OCI-LY7 (cell line): ENCODE measurements at regions not wholly inside any gene's neighbourhood (a gene's known extent, or its start where the extent isn't known, plus 50 kb on each side); places are given as distances from the start of the nearest gene placed in this dataset.

Source experiments
- EZH2phosphoT487 ChIP-seq: fragments of 200-600 bp; sonication (generic); IDR thresholded peaks from 2 replicates; pipeline ENCODE4 v1.6.1; 2018; ENCODE audit warnings: low read depth, borderline replicate concordance, mild to moderate bottlenecking, mixed run types, antibody characterized with exemption, low read length, moderate library complexity, mixed read lengths
- TF ChIP-seq, protein P1 (sequence below): fragments of 200-600 bp; sonication (generic); conservative IDR thresholded peaks from 2 replicates; pipeline ENCODE4 v1.5.1; 2014; ENCODE audit warnings: mild to moderate bottlenecking, antibody characterized with exemption, low read length, moderate library complexity, mixed read lengths

DNA sequence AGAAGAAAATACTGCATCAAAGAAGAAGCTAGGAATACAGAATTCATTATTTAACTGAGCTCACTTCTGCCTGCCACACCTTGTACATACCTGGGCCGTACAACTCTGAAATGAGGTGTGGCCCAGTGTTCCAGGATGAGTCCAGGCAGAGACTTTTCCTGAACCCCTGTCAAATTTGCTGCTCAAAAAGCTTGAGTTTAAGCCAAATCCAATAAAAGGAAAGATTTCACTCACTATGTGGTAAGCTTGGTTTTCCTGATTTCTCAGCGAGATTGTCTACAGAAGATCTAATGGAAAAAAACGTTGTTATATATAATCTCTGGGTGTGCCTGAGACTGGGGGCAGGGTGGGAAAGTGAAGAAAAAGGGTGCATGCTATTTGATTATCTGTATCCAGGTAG, 72.1 kb upstream of the EGFR start:
- no peak for TF ChIP-seq EZH2phosphoT487
- TF ChIP-seq, protein P1, sequence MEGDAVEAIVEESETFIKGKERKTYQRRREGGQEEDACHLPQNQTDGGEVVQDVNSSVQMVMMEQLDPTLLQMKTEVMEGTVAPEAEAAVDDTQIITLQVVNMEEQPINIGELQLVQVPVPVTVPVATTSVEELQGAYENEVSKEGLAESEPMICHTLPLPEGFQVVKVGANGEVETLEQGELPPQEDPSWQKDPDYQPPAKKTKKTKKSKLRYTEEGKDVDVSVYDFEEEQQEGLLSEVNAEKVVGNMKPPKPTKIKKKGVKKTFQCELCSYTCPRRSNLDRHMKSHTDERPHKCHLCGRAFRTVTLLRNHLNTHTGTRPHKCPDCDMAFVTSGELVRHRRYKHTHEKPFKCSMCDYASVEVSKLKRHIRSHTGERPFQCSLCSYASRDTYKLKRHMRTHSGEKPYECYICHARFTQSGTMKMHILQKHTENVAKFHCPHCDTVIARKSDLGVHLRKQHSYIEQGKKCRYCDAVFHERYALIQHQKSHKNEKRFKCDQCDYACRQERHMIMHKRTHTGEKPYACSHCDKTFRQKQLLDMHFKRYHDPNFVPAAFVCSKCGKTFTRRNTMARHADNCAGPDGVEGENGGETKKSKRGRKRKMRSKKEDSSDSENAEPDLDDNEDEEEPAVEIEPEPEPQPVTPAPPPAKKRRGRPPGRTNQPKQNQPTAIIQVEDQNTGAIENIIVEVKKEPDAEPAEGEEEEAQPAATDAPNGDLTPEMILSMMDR = no peak
